NCI-H1436 treated with DMSO at 0.1 percent for 48 hours (cell line): ENCODE measurements at regions not wholly inside any gene's neighbourhood (a gene's known extent, or its start where the extent isn't known, plus 50 kb on each side); places are given as distances from the start of the nearest gene placed in this dataset.

Source experiments
- DNase-seq: peaks from one replicate; lab custom pipeline; 2025; lab: John Stamatoyannopoulos, UW

DNA sequence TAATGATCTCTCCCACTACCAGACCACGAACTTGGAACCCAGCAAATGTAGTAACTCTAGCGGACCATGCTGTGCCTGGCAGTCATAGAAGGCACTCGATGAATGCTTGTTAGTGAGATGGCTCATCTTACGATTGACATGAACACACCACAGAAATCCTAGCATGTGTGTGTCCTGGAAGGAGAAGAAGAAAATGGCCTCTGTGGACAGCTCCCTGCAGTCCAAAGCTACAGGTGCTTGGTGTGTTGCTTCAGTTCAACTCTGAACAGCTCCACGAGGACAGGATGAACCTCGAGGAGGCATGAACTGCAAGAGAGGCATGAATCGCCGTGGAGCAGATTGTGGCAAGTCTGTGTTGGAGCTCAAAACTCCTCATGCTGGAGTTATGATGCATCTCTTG is 93.5 kb downstream of the KLF6 start:
- no peak for DNase-seq

DNA sequence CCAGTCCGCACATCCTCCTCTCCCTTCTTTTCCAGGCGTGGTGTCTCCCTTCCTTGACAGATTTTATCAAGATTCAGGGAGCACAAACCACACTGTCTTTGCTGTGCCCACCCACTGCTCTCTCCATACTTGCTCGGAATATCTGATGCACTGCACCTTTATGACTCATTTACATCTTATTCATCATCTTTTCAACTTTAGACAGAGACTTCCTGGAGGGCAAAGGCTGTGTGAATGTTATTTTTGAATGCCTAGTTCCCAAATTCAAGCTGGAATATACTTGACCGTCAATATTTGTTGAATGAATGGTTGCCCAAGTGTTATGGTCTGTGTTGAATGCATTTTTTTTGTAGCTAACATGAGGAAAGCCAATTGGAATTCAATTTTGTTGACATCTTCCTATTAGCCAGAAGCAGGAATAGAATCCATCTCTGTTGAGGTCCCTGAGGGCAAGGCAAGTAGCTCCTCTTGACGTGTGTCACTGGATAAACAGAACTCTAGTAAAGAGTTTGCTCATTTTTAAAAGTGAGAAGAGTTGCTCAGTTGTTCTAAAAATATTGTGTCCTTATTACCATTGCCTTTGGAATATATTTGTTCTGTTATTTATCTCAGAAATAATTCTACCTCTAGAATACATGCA is 95.0 kb downstream of the KLF6 start:
- DNase-seq = no peak

- no peak for DNase-seq
Measured at GRCh38 chr10:3687510-3688081, 97.4 kb downstream of the KLF6 start.

DNA sequence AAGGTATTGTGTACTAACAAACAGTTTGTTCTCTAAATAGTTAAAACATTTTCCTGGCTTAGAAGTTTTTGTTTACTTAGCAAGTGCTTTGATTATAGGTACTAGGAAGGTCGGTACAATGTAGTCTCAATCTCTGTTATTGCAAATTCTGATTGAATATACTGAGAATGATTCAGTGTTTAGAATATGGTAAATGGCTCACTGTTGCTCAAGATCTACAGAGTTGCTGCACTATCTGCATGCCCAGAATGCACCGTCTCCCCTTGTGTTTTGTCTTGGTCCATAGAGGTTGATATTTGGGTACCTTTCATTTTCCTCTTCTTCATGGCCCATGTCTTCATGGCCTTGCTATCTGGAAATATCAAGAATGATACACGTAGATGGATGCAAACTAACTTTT is 99.6 kb downstream of the KLF6 start:
- DNase-seq = no peak

GRCh38 chr10:3684891-3685290 is 100.1 kb downstream of the KLF6 start:
- no peak for DNase-seq

DNA sequence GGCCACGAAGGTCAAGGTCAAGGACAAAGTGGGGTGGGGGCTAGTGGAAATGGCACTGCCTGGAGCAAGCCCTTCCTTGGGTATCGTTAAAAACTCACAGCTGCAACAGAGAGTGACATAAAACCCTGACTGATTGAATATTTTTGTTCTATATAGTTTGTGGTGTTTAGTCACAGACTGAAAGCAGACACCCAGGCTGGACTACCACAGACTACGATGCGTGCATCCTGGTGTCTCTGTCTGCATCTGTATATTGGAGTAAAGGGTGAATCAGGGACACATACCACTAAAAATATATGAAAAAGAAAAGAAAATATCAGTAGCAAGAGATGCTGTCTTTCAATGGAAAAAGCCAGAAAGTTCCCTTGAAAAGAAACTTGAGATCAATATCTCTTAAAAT is 101.4 kb downstream of the KLF6 start:
- DNase-seq = no peak

- no peak for DNase-seq
Measured at GRCh38 chr10:3682745-3683144, 102.3 kb downstream of the KLF6 start.

DNA sequence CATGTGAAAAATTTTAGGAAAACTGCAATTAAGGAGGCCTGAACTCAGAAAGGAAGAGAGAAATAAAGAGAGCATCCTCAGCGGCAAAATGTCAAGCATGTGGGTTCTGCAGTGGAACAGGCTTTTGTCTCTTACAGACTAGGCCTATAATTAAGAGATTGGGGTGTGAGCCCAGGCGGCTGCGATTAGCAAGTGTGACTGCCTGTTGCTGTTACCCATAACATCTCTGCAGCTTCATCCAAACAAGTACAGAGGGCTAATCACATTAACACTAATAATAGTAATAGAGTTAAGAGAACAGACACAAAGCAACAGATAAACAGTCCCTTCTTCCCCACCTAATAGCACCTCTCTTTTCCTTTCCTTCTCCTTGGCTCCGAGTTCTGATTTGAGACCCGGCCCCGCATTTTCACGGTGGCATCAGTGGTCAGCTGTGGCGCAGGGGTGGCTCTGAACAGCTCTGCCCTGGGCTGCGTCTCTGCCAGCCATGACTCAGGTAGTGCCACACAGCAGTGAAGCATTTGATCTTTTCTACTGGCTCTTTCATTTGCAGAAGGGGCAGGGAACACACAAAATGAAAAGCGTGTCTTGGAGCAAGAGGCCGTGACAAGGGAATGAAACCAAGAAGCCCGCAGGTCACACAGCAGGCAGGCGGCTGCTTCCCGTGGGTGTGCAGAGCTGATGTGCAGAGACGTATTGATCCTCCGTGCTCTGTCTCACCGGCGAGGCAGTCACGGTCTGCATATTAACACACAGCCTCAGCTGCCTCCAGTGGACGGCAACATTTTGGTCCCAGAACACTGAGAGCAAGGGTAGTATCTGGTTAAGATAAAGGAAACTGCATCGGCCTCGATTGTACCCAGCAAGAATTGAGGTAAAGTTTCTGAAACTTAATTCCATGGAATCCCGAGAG is 103.1 kb downstream of the KLF6 start:
- DNase-seq = no peak

GRCh38 chr10:3679950-3680629 is 104.9 kb downstream of the KLF6 start:
- no peak for DNase-seq

- DNase-seq = no peak
Measured at GRCh38 chr10:3678629-3679227, 106.3 kb downstream of the KLF6 start.

DNA sequence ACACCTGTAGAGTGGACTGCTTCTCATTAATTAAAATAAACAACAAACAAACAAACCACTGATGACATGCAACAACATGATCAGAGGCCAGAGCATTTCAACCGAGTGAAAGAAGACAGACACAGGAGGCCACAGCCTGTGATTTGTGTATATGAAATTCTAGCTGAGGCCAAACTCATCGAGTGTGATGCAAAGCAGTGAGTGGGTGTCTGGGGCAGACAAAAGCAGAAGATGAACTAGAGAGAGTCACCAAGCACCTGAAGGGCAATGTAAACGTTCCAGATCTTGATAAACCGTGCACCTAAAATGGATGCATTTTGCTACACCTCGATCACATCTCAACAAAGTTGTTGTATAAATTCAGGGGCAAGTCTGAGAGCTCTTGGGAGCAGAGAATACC is 108.4 kb downstream of the KLF6 start:
- no peak for DNase-seq

DNA sequence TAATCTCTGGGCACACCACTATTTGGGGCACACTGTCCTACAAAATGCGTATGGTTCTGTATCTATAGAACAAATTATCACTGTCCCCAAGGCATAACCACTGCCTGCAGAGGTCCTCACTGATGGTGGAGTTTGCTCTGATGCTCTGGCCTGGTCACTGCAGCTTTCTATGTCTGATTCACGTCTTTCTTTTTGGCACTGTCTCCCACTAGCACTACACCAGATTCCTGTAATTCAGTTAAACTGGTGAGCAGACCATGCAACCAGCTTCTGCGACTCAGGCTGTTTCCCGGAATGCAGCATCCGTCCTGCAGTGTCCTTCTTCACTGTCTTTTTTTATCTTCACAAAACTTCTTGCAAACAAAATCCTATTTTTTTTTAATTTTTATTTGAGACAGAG is 112.8 kb downstream of the KLF6 start:
- no peak for DNase-seq

DNA sequence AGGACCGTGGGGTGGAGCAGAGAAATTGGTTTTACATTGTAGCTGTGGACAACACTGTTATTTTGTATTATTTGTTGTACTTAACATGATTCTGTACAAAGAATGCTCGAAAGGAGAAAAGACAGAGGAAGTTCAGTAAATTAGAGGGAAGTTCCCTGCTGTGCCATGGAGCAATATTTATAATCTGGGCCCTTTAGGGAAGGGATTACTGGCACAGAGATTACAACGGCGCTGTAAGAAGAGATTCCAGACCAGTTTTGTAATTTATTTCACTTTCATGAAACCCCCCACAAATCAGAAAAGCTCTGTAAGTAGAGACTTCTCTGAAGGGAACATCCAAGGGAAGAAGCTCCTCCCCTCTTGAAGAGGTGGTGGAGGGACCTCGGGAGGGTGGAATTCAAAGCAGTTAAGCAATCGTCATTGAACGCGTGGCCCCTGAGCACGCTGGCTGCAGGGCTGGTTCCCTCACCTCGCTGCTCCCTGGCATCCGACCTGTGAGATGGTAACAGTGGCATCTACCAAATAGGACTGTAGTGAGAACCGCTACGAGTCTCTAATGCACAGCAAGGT is 113.5 kb downstream of the KLF6 start:
- no peak for DNase-seq

DNA sequence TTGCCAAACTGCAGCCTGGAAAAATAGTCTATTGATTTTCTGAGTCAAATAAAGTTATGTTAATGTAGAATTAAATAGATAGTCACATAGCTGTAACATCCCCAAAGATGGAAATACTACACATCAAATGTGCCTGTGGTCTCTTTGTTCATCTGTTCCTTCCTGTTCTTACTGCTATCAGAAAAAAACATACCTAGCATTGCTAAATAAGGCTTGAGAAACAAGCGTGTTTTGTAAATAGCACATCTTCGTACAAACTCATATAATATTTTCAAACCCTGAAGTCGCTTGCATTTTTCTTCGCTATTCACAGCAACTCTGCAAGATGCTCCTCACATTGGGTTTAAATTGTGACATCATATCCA is 116.1 kb downstream of the KLF6 start:
- no peak for DNase-seq

GRCh38 chr10:3668276-3668965 is 116.6 kb downstream of the KLF6 start:
- DNase-seq = no peak

- no peak for DNase-seq
Measured at GRCh38 chr10:3666525-3667302, 118.3 kb downstream of the KLF6 start.

- DNase-seq = no peak
Measured at GRCh38 chr10:3665316-3665908, 119.6 kb downstream of the KLF6 start.

DNA sequence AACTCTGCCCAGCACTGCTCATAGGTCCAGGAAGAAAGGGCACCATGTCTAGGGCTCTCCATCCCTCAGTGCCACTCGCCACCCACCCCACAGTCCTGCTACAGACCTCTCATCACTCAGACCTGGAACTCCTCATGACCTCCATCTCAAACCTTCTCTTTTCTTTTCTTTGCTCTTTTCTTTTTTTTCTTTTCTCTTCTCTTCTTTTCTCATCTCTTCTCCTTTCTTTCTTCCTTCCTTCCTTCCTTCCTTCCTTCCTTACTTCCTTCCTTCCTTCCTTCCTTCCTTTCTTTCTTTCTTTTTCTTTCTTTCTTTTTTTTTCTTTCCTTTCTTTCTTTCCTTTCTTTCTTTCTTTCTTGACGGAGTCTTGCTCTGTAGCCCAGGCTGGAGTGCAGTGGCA is 122.2 kb downstream of the KLF6 start:
- DNase-seq = no peak

DNA sequence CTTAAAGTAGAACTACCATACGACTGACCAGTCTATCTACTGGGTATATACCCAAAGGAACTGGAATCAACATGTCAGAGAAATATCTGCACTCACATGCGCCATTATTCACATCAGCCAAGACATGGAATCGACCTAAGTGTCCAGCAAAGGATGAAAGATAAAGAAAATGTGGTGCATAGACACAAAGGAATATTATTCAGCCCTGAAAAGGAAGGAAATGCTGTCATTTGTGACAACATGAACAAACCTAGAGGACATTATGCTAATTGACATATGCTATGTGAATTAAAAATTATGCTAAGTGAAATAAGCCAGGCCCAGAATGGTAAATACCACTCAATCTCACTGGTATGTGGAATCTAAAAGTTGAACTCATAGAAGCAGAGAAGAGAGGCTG is 123.7 kb downstream of the KLF6 start:
- DNase-seq = no peak

DNA sequence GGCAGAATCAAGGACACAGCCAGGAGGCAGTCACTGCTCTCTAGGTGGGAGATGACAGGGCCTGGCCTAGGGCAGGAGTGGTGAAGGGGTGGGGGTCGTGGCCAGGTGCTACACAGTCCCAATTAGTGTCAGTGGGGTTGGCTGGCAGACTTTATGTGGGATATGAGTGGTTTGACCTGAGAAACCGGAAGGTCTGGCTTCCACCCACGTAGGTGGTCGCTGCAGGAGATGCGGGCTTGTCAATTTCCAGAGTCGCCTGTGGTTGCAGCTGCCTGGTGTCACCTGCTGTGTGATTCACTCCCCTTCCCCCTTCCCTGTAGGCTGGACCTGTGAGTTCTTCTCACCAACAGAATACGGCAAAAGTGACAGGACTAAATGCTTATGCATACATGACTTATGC is 124.3 kb downstream of the KLF6 start:
- no peak for DNase-seq
